HG02938 (cell line): ENCODE measurements at regions not wholly inside any gene's neighbourhood (a gene's known extent, or its start where the extent isn't known, plus 50 kb on each side); places are given as distances from the start of the nearest gene placed in this dataset.

Source experiments
- ATAC-seq: cut with Tn5 transposase; IDR thresholded peaks from one replicate; pipeline ENCODE4 v1.9.1; 2021; ENCODE audit warnings: mild to moderate bottlenecking, moderate library complexity; ENCODE audit not compliant: unreplicated experiment

DNA sequence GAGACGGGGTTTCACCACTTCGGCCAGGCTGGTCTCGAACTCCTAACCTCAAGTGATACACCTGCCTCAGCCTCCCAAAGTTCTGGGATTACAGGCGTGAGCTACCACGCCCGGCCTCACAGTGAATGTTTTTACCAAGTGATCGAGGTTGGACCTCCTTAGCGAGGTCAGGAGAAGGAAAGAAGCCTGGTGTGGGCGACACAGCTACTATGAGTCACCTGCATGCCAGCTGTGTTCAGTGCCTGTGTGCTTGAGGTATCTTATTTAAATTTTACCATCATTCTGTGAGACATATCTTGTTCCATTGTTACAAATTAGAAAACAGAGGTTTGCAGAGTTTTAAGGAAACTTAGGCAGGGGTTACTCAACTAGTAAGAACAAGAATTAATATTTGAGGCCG lies 174.8 kb upstream of the DYNLRB2 start:
- no peak for ATAC-seq

DNA sequence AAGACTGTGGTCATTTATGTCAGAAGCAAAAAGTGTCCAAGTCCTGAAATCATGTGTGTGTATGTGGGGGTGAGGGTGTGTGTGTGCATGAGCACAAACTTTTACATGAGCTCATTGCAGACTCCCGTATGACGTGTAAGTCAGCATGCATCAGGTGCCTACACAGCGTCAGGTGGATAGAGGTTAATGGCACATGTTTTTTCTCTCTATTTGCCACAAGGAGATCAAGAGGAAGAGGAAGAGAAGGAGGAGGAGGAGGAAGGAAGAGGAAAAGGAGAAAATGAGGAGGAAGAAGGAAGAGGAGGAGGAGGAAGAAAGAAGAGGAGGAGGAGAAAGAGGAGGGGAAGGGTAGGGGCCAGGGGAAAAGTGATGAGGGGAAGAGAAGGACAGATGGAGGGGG lies 178.0 kb upstream of the DYNLRB2 start:
- ATAC-seq, result no peak

- no peak for ATAC-seq
These were observed 184.4 kb upstream of the DYNLRB2 start for GRCh38 chr16:80356365-80356764.

DNA sequence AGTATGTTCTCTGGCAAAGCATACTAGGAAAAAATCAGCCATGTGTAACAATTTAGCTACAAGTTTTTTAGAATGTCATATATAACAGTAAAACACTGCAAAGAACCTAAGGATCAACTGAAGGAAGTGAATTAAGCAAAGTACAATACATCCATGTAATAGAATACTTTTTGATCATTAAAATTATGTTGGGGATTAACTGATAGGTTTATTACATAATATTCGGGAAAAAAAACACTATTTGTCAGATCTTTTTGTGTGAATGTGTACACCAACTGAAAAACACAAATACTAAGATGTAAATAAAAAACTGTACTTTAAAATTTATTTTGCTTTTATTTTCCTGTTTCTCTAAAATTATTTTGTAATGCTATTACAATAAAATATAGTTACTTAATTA lies 185.5 kb upstream of the DYNLRB2 start:
- no peak for ATAC-seq

GRCh38 chr16:80350061-80350460 lies 190.7 kb upstream of the DYNLRB2 start:
- ATAC-seq, result no peak

DNA sequence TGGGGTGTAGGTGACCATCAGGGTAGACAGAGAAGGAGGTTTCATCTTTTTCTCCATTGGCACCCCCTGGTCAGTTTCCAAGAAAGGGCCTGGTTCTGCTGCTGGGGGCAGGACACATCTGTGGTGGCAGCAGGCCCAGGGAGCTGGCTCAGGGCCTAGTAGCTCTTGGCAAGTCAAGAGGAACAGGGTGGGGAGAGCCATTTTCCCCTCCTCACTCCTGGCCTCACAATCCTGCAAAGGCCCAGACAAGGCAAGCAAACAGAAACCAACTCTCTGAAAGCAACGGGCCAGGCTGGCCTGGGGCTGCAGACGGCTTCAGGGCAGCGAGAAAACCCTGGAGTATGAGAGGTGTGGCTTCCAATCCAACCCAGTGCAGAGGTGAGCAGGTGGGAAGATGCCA lies 192.9 kb upstream of the DYNLRB2 start:
- ATAC-seq, result no peak

DNA sequence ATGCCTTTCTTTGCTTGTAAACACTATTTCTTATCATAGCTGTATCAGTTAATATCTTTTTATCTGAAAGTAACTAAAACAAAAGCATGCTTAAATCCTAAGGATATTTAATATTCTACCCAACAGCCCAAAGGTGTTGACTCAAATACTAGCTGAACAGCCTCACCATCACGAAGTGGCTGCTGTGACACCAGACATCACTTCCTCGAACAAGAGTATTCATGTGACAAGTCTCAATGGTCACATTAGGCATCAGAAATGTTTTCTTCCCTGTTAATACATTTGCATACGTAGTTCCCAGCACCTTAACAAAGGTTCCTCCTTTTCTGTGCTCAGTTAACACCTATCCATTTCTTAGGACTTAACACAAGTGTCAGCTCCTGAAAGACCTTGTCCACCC lies 193.8 kb upstream of the DYNLRB2 start:
- no peak for ATAC-seq

DNA sequence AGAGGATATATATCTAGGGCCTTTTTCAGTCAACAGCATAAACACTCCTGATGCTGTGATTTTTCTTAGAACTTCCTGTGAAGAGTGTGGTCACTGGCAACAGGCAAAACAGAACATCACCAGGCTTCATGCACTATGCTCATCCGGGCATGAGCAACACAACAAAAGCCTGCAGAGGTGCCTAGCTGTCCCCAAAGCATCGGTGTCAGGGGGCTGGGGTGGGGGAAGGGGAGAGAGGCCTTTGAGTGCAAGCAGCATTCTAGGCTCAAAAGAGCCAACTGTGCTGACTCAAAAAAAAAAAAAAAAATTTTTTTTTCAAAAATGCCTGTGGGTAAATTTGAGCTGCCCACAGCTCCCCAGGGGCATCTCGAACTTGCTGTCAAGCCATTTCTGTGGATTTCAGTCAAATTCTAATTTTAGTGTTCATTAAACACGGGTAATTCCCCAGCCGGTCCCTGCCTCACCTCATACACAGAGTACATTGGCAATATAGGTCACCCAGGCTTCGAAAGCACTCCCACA lies 194.6 kb upstream of the DYNLRB2 start:
- peak; percentile 65 for ATAC-seq

DNA sequence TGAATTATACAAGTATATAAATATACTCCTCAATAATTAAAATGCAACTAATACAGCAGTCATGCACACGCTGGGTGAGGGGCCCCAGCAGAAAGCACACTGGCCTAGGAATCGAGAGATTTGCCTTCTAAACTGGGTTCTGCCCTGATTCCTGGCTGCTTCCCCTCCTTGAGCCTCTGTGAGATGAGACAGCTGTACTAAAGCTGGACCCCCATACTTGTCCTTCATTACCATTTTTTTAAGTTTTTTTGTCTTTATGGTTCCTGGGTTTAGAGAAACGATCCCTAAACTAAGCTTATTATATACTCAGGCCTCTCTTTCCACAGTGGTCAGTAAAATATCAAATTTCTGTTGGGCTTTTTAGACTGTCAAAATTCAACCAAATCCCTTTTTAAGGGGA lies 195.1 kb upstream of the DYNLRB2 start:
- ATAC-seq, result no peak

DNA sequence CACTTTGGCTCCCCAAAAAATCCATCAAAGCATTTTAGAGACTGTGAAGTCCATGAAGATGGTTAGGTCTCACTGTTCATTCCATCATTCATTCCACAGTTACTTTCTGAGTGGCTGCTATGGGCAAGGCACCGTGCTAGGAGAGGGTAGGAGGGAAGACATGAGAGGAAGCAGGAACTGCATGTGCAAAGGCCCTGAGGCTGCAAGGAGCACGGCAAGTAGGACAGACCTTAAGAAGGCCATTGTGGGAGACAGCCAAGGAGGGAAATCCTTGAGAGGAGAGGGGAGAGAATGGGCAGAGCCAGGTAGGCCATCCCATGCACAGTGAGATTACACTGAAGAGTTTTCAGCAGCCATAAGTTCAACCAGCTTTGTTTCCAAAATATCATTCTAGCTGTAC lies 196.2 kb upstream of the DYNLRB2 start:
- ATAC-seq, result no peak

DNA sequence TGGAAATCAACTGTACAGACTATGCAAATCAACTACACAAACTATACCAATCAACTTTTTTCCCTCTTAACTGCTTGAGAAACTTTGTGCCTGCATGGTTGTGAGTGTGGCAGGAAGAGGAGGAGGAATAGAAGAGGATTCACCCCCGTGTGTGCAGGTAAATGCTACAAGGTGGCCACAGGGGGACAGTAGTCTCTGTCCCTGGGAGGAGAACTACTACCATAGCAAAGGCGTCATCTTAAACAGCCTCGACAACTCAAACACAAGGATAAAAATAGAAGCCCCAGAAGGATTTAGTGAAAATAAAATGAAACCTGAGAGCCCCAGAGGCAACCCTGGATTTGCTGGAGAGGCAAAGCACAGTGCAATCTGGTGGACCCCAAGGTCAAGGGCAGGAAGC lies 199.5 kb upstream of the DYNLRB2 start:
- no peak for ATAC-seq

DNA sequence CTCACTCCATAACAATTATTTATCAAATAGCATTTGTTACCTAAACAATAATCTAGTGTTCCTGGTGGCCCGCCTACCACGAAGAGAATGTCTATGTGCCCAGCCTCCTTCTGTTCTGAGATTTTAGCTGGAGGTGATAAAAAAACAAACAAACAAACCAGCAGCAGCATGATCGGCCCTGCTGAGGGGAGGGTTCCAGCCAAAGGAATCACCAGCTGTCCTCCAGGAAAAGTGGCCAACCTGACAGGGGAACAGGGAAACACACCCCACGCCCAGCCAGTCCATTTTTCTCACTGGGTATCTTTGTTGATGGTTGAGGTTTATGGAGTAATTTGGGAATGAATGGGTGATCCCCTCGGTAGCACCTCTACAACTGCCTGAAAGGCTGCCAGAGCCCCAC lies 203.0 kb upstream of the DYNLRB2 start:
- ATAC-seq, result no peak

GRCh38 chr16:80330803-80331202 lies 210.0 kb upstream of the DYNLRB2 start:
- no peak for ATAC-seq

GRCh38 chr16:80330150-80330549 lies 210.6 kb upstream of the DYNLRB2 start:
- ATAC-seq, result no peak

- no peak for ATAC-seq
These were observed 213.1 kb upstream of the DYNLRB2 start for GRCh38 chr16:80327740-80328139.

- no peak for ATAC-seq
These were observed 216.4 kb upstream of the DYNLRB2 start for GRCh38 chr16:80324371-80324770.

DNA sequence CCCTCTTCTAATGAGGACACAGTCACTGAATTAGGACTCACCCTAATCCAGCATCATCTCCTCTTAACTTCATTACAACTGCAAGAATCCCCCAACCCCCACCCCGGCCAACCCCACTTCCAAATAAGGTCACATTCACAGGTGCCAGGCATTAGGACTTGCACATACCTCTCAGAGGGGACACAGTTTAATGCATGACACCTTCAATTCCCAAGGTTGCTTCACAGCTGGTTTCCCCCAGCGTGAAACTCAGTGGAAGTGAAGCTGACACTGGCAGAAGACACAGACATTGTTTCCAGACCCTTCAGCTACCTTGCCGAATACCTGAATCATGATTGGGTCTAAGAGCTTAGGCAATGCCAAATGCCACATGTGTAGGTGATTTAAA lies 217.0 kb upstream of the DYNLRB2 start:
- ATAC-seq, result no peak

DNA sequence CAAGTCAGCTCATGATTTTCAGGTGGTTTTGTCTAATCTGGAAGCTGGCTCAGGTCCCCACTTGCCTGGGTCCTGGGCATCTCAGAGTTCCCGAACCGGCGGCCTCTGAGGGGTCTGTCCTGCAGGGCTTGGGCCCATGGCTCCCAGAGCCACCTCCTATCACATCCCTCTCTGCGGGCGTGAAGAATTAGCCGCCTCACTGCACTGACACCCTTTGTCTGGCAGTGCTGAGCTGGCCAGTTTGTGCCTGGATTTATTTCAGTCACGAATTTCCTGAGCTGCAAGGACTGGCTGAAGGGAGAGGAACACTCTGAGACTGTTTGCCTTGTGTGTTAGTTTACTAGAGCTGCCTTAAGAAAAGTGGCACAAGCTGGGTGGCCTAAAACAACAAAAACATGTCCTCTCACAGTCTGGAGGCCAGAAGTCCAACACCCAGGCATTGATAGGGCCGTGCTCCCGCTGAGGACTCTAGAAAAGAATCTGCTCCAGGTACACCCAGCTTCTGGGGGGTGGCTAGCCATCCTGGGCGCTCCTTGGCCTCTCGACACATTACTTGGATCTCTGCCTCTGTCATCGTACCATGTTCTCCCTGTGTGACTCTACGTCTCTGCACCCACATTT lies 217.5 kb upstream of the DYNLRB2 start:
- ATAC-seq, result no peak

- no peak for ATAC-seq
These were observed 221.6 kb upstream of the DYNLRB2 start for GRCh38 chr16:80319181-80319580.

- ATAC-seq, result no peak
These were observed 222.7 kb upstream of the DYNLRB2 start for GRCh38 chr16:80318107-80318506.

DNA sequence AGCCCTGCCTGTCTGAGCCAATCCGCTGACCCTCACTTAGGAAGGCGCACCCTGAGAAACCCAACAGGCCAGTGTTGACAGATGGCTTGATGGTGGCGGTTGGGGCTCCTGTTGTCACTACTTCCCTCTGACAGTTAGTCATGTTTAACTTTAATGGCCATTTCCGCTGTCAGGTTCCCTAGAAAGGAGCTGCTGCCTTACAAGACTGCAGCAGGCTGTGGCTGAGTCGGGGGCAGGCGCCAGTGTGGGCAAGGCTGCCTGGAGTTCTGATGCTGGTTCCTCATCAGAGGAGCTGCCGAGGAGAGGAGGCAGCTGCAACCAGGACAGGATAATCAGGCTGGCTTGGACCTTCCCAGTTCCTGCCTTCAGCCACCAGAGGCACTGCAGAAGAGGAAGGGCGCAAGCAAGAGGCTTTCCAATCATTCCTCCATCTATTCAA lies 223.2 kb upstream of the DYNLRB2 start:
- ATAC-seq, result no peak

DNA sequence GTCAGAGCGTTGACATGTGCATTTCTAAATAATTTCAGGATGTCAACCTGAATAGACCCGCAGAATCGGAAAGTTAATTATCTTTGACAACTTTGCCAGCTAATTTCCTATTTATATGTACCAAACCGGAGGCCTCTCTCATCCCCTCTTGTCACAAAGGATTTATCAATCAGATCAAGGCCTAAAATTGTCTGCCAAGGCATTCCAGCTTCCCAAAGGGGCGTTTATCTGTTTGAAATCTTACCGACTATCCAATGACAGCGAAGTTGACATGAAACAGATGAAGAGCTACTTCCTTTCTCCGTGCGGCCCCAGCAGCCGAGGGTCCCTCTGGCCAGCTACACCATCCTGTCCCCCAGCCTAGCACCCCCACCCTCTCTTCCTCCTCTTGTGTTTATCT lies 223.7 kb upstream of the DYNLRB2 start:
- no peak for ATAC-seq

DNA sequence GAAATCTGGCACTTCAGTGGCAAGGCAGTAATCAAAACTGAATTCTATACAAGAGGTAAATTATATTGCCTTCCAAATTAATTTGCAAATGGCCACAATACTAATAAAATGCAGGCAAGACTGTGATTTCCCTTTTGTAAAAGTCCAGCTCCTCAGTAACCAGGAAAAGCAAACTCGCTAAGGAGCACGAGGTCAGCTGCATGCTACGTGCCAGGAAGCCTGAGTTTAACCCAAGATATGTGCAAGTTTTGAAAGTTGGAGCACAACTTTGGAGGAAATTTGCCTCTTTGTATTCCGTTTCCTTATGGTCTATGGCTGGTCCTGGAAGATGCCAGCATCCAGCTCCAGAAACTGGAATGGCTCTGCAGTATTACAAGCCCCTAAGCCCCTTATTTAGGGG lies 226.8 kb upstream of the DYNLRB2 start:
- no peak for ATAC-seq
